GM12892 (cell line): ENCODE measurements at regions not wholly inside any gene's neighbourhood (a gene's known extent, or its start where the extent isn't known, plus 50 kb on each side); places are given as distances from the start of the nearest gene placed in this dataset.

Source experiments
- POLR2A ChIP-seq: IDR thresholded peaks from 2 replicates; pipeline ENCODE4 v1.6.1; 2011; ENCODE audit warnings: low read depth, low read length, control low read depth
- POLR2AphosphoS5 ChIP-seq: IDR thresholded peaks from 2 replicates; pipeline ENCODE4 v1.6.1; 2011; ENCODE audit warnings: low read depth, low read length, control low read depth

- TF ChIP-seq POLR2AphosphoS5 (no peak), POLR2A (no peak)
These were observed 263.7 kb upstream of the PCDH9 start for GRCh38 chr13:67493835-67494234.
